ENCODE measurements at regions not wholly inside any gene's neighbourhood (a gene's known extent, or its start where the extent isn't known, plus 50 kb on each side); places are given as distances from the start of the nearest gene placed in this dataset.

- H3K9me3 ChIP-seq: no peaks in the 10 kb centered on the region
- DNase-seq (no peak), ATAC-seq (no peak)
These were observed 99.1 kb downstream of the KCNJ2 start for GRCh38 chr17:70268383-70268782.

GRCh38 chr17:70270554-70270953 is 101.2 kb downstream of the KCNJ2 start:
- Histone ChIP-seq H3K36me3 (no peaks in the 10 kb centered on the region), H3K4me1 (no peaks in the 10 kb centered on the region), H3K4me3 (no peak overlapping the region), H3K27me3 (ENCODE audit: low read depth) (no peaks in the 10 kb centered on the region), H3K9me3 (no peaks in the 10 kb centered on the region), H3K27ac (no peak overlapping the region)
- no peak for TF ChIP-seq CTCF (IDR thresholded peaks at IDR 0.05)
- ATAC-seq (no peak), DNase-seq (no peak)
- intact Hi-C loops (cut with DNase I): no loop called here

More at GRCh38 chr17:70268383-70268782, 99.1 kb downstream of the KCNJ2 start:
- no peak overlapping the region for H3K27ac ChIP-seq
- no peaks in the 10 kb centered on the region for H3K27me3 ChIP-seq (ENCODE audit: low read depth)
- no peaks in the 10 kb centered on the region for H3K36me3 ChIP-seq
- no peak overlapping the region for H3K4me3 ChIP-seq
- H3K4me1 ChIP-seq: no peaks in the 10 kb centered on the region
- intact Hi-C loops (cut with DNase I): no loop called here
- TF ChIP-seq CTCF (IDR thresholded peaks at IDR 0.05): no peak

- no peak for TF ChIP-seq CTCF (IDR thresholded peaks at IDR 0.05)
- intact Hi-C loops (cut with DNase I): no loop called here
- no peak overlapping the region for H3K27ac ChIP-seq
- H3K36me3 ChIP-seq: no peaks in the 10 kb centered on the region
- no peaks in the 10 kb centered on the region for H3K4me1 ChIP-seq
- no peak for ATAC-seq
- no peaks in the 10 kb centered on the region for H3K9me3 ChIP-seq
- H3K4me3 ChIP-seq: no peak overlapping the region
- H3K27me3 ChIP-seq (ENCODE audit: low read depth): no peaks in the 10 kb centered on the region
- no peak for DNase-seq
These were observed 101.9 kb downstream of the KCNJ2 start for GRCh38 chr17:70271200-70271599.

- H3K36me3 ChIP-seq: no peaks in the 10 kb centered on the region
- TF ChIP-seq CTCF (IDR thresholded peaks at IDR 0.05): no peak
- H3K9me3 ChIP-seq: no peaks in the 10 kb centered on the region
- H3K27ac ChIP-seq: no peak overlapping the region
- DNase-seq (no peak), ATAC-seq (no peak)
- H3K4me1 ChIP-seq: no peaks in the 10 kb centered on the region
- no peaks in the 10 kb centered on the region for H3K27me3 ChIP-seq (ENCODE audit: low read depth)
- intact Hi-C loops (cut with DNase I): no loop called here
- H3K4me3 ChIP-seq: no peak overlapping the region
These were observed 102.3 kb downstream of the KCNJ2 start for GRCh38 chr17:70271672-70272071.

GRCh38 chr17:70274255-70274654 is 104.9 kb downstream of the KCNJ2 start:
- Histone ChIP-seq H3K4me1 (no peaks in the 10 kb centered on the region), H3K36me3 (no peaks in the 10 kb centered on the region), H3K9me3 (no peaks in the 10 kb centered on the region), H3K27me3 (ENCODE audit: low read depth) (no peaks in the 10 kb centered on the region), H3K4me3 (no peak overlapping the region), H3K27ac (no peak overlapping the region)
- DNase-seq (no peak), ATAC-seq (no peak)
- intact Hi-C loops (cut with DNase I): no loop called here
- no peak for TF ChIP-seq CTCF (IDR thresholded peaks at IDR 0.05)

- Histone ChIP-seq H3K4me3 (no peak overlapping the region), H3K36me3 (no peaks in the 10 kb centered on the region), H3K4me1 (no peaks in the 10 kb centered on the region), H3K27me3 (ENCODE audit: low read depth) (no peaks in the 10 kb centered on the region), H3K27ac (no peak overlapping the region), H3K9me3 (no peaks in the 10 kb centered on the region)
- ATAC-seq (no peak), DNase-seq (no peak)
- intact Hi-C loops (cut with DNase I): no loop called here
- TF ChIP-seq CTCF (IDR thresholded peaks at IDR 0.05): no peak
These were observed 107.6 kb downstream of the KCNJ2 start for GRCh38 chr17:70276906-70277305.

Measured in lower lobe of right lung (tissue), 2 donors.